Right lobe of liver (tissue), 6 donors: ENCODE measurements at regions not wholly inside any gene's neighbourhood (a gene's known extent, or its start where the extent isn't known, plus 50 kb on each side); places are given as distances from the start of the nearest gene placed in this dataset.

Experiments used
- ATAC-seq, 4 donors: fragments of 200-7000 bp; cut with Tn5 transposase; one replicate each; pipeline ENCODE4 v1.9.1; 2020; ENCODE audit warnings: mild to moderate bottlenecking in 4 of 4, moderate library complexity in 4 of 4
- DNase-seq, 3 donors: peaks; one replicate each; pipeline ENCODE4 v3.0.0-alpha.2; 2020
- H3K27ac ChIP-seq, 3 donors: fragments of 200-600 bp; one replicate each; pipeline ENCODE4 v1.8.0; 2022
- H3K27me3 ChIP-seq, 2 donors: fragments of 200-600 bp; one replicate each; pipeline ENCODE4 v1.8.0; 2022
- H3K36me3 ChIP-seq, 4 donors: fragments of 200-600 bp; sonication (generic) in 1 of 4; one replicate each; pipeline versions ENCODE4 v1.5.1 to v1.8.0; 2017 to 2022; ENCODE audit warnings: control low read depth in 1 of 4
- H3K4me1 ChIP-seq, 4 donors: fragments of 200-600 bp; sonication (generic) in 1 of 4; one replicate each; pipeline versions ENCODE4 v1.5.1 to v1.8.0; 2017 to 2022; ENCODE audit warnings: control low read depth in 1 of 4
- H3K4me3 ChIP-seq, 3 donors: fragments of 200-600 bp; one replicate each; pipeline ENCODE4 v1.8.0; 2022
- H3K9me3 ChIP-seq, 4 donors: fragments of 200-600 bp; sonication (generic) in 1 of 4; one replicate each; pipeline versions ENCODE4 v1.5.1 to v1.8.0; 2017 to 2022; ENCODE audit warnings: control low read depth in 1 of 4
- POLR2A ChIP-seq: fragments of 450-650 bp; IDR thresholded peaks from one replicate; pipeline ENCODE4 v1.6.1; 2017; ENCODE audit warnings: antibody characterized with exemption, mild to moderate bottlenecking
- WGBS: methylation state at CpG from one replicate; pipeline ENCODE4 v1.1.6; 2018; ENCODE audit warnings: low coverage, low lambda C conversion rate; ENCODE audit not compliant: insufficient coverage; ENCODE audit errors: missing lambda C conversion rate; 5-methylcytosine and 5-hydroxymethylcytosine counted together
- intact Hi-C, 2 donors: fragments of 100-400 bp; cut with DNase I; formaldehyde crosslinking; loops; one replicate each; pipeline versions ENCODE4 v1.11.2 to v1.14.1; 2022
- TF ChIP-seq, protein P1 (sequence below), 4 donors: fragments of 200-600 bp in 3 of 4; fragments of 450-650 bp in 1 of 4; IDR thresholded peaks; one replicate each; pipeline versions ENCODE4 v1.5.1 to v1.8.0; 2016 to 2022; ENCODE audit warnings: antibody characterized with exemption in 4 of 4, mild to moderate bottlenecking in 2 of 4
- donor health status: DM: no; HTN: yes; CAD: no.
- donor health status: DM: no; HTN: no; CAD: no.
- donor health status: DM: no; HTN: no; CAD: no.
- donor health status: DM: no; HTN: yes; CAD: no.
- donor health status: DM: no; HTN: yes; CAD: no.

DNA sequence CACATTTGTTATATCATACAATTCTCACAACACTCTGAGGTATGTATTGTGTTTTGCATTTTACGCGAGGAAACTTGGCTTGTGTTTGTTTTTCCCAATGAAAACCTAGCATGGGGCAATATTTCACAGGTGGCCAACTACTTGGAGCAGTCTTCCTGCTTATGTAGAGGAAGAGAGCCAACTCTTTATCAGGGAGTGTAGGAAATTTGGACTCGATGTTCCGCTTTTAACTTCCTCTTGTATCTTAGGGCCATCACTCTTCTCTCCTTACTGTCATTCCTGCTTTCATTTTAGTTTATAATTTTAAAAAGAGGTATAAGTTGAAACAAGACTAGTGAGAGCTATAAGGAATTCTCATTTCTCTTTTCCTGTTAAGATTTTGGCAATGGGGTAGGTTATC is 107.7 kb upstream of the RPS6KA3 start:
- Histone ChIP-seq H3K36me3 (no peaks in the 10 kb centered on the region), H3K27me3 (no peaks in the 10 kb centered on the region), H3K4me1 (no peaks in the 10 kb centered on the region), H3K4me3 (no peak overlapping the region), H3K27ac (no peak overlapping the region), H3K9me3 (no peaks in the 10 kb centered on the region)
- intact Hi-C loops, result no loop called here
- WGBS, result 66% methylated on average over 4 of the region's 4 CpGs
- no peak for TF ChIP-seq POLR2A
- TF ChIP-seq, protein P1, sequence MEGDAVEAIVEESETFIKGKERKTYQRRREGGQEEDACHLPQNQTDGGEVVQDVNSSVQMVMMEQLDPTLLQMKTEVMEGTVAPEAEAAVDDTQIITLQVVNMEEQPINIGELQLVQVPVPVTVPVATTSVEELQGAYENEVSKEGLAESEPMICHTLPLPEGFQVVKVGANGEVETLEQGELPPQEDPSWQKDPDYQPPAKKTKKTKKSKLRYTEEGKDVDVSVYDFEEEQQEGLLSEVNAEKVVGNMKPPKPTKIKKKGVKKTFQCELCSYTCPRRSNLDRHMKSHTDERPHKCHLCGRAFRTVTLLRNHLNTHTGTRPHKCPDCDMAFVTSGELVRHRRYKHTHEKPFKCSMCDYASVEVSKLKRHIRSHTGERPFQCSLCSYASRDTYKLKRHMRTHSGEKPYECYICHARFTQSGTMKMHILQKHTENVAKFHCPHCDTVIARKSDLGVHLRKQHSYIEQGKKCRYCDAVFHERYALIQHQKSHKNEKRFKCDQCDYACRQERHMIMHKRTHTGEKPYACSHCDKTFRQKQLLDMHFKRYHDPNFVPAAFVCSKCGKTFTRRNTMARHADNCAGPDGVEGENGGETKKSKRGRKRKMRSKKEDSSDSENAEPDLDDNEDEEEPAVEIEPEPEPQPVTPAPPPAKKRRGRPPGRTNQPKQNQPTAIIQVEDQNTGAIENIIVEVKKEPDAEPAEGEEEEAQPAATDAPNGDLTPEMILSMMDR (IDR thresholded peaks at IDR 0.05), result no peak
- ATAC-seq (peak in 2 of 4 donors; percentile 12 to 24), DNase-seq (no peak)

DNA sequence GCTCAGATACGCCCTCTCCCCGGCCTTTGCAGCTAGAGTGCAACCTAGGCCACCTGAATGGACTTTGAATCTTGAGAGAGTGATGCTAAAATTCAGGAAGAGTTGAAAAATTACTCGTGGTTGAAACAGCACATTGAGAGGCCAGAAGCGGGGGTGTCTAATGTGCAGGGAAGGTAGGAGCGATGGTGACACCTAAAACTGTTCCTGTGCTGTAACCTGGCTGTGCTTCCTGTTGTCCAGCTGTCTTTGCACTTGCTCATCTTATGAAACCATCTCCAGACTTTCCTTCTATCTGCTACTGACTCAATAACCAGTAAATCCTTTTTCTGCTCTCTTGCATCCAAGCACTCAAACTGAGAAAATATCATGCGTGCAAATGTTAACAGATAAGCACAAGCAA is 106.4 kb upstream of the RPS6KA3 start:
- ATAC-seq, result no peak
- WGBS, result 39% methylated on average over 4 of the region's 6 CpGs
- no peak for DNase-seq
- TF ChIP-seq, protein P1 (IDR thresholded peaks at IDR 0.05), result no peak
- TF ChIP-seq POLR2A, result no peak
- Histone ChIP-seq H3K4me1 (no peaks in the 10 kb centered on the region), H3K36me3 (no peaks in the 10 kb centered on the region), H3K27me3 (no peaks in the 10 kb centered on the region), H3K9me3 (no peaks in the 10 kb centered on the region), H3K27ac (no peak overlapping the region), H3K4me3 (no peak overlapping the region)
- intact Hi-C loops, result no loop called here

DNA sequence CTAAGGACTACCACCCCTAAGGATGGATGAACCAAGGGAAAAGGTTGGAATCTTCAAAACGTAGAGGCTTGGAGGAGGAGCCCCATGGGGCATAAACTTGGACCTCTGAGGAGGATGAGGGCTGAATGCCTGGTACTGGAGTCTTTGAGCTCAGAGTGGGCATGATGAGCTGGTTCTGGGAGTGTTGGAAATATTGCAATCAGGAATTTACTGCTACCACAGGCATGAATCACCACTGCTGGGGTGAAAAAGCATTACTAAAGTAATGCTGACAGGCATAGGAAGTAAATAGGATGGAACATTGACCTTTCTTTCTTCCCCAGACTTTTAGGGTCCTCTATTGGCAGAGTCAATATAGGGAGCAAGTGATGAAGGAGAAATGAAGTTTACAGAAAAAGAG is 105.8 kb upstream of the RPS6KA3 start:
- TF ChIP-seq POLR2A, result no peak
- TF ChIP-seq, protein P1 (IDR thresholded peaks at IDR 0.05), result no peak
- ATAC-seq (no peak), DNase-seq (no peak)
- no peaks in the 10 kb centered on the region for H3K9me3 ChIP-seq
- WGBS, result 18% methylated on average over 1 of the region's 1 CpG
- no peaks in the 10 kb centered on the region for H3K27me3 ChIP-seq
- no peaks in the 10 kb centered on the region for H3K36me3 ChIP-seq
- H3K4me1 ChIP-seq, result no peaks in the 10 kb centered on the region
- no peak overlapping the region for H3K27ac ChIP-seq
- H3K4me3 ChIP-seq, result no peak overlapping the region
- intact Hi-C loops, result no loop called here

DNA sequence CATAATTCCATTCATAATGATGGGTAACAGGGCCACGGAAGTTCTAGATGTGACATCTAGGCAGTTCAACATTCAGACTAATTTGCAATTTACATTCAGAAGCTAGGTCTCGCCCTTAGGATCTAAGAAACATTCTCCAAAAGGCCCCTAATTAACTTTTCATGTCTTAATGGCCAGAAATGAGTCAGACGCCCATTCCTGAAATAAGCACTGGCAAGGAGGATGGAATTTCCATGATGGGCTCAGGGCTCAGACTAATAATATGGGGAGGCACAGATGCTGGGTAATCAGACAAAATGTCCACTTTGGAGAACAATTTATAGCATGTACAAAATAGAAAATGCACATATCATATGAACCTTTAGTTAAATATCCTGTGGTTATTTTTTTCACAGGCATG is 102.8 kb upstream of the RPS6KA3 start:
- intact Hi-C loops, result no loop called here

More for the DNA sequence above, 102.8 kb upstream of the RPS6KA3 start:
- no peak for ATAC-seq
- DNase-seq, result no peak
- Histone ChIP-seq H3K27me3 (no peaks in the 10 kb centered on the region), H3K4me1 (no peaks in the 10 kb centered on the region), H3K4me3 (no peak overlapping the region), H3K36me3 (no peaks in the 10 kb centered on the region), H3K27ac (no peak overlapping the region), H3K9me3 (no peaks in the 10 kb centered on the region)
- 58% methylated on average over 3 of the region's 3 CpGs for WGBS
- no peak for TF ChIP-seq POLR2A
- TF ChIP-seq, protein P1 (IDR thresholded peaks at IDR 0.05), result no peak
